ENCODE measurements at regions not wholly inside any gene's neighbourhood (a gene's known extent, or its start where the extent isn't known, plus 50 kb on each side); places are given as distances from the start of the nearest gene placed in this dataset.

DNA sequence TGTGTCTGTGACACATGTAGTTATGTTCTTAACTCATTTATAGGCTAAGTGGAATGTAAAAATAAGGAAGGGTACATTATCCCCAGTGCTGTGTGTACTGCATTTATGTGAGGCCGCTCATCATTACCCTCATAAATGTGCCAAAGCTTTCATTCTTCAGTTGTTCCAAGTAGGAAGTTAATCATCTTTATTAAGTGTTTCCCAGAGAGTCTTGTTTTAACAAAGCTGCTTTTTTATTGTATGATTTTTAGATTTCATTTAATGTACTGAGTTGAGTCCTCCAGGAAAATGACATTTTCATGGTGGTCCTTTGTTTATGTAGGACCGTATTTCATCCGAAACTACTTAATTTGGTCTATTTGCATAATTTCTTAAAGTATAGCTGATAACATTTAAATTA is 379.8 kb downstream of the DLEU7 start:
- H3K9me3 ChIP-seq (ENCODE audit: low read depth, low read length), result no peaks in the 10 kb centered on the region
- H3K36me3 ChIP-seq (ENCODE audit: insufficient read depth, low read length), result no peaks in the 10 kb centered on the region
- H3K4me2 ChIP-seq (ENCODE audit: insufficient read depth, low read length), result no peak overlapping the region
- no peaks in the 10 kb centered on the region for H3K27me3 ChIP-seq (ENCODE audit: insufficient read depth, low read length)
- TF ChIP-seq, protein P1, sequence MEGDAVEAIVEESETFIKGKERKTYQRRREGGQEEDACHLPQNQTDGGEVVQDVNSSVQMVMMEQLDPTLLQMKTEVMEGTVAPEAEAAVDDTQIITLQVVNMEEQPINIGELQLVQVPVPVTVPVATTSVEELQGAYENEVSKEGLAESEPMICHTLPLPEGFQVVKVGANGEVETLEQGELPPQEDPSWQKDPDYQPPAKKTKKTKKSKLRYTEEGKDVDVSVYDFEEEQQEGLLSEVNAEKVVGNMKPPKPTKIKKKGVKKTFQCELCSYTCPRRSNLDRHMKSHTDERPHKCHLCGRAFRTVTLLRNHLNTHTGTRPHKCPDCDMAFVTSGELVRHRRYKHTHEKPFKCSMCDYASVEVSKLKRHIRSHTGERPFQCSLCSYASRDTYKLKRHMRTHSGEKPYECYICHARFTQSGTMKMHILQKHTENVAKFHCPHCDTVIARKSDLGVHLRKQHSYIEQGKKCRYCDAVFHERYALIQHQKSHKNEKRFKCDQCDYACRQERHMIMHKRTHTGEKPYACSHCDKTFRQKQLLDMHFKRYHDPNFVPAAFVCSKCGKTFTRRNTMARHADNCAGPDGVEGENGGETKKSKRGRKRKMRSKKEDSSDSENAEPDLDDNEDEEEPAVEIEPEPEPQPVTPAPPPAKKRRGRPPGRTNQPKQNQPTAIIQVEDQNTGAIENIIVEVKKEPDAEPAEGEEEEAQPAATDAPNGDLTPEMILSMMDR (IDR thresholded peaks at IDR 0.05; ENCODE audit: extremely low read depth, low read depth, low read length), result no peak
- no peaks in the 10 kb centered on the region for H4K20me1 ChIP-seq (ENCODE audit: insufficient read depth, low read length)
- no peak overlapping the region for H3K4me3 ChIP-seq (ENCODE audit: insufficient read depth, low read length)
- no peak for DNase-seq (ENCODE audit: insufficient read length, low spot score, missing footprints)
- no peaks in the 10 kb centered on the region for H3K4me1 ChIP-seq (ENCODE audit: insufficient read depth, low read length)
- H2AFZ ChIP-seq (ENCODE audit: low read length), result no peak overlapping the region
- H3K27ac ChIP-seq (ENCODE audit: low read depth, low read length), result no peak overlapping the region
- no peaks in the 10 kb centered on the region for H3K79me2 ChIP-seq (ENCODE audit: insufficient read depth, low read length)

DNA sequence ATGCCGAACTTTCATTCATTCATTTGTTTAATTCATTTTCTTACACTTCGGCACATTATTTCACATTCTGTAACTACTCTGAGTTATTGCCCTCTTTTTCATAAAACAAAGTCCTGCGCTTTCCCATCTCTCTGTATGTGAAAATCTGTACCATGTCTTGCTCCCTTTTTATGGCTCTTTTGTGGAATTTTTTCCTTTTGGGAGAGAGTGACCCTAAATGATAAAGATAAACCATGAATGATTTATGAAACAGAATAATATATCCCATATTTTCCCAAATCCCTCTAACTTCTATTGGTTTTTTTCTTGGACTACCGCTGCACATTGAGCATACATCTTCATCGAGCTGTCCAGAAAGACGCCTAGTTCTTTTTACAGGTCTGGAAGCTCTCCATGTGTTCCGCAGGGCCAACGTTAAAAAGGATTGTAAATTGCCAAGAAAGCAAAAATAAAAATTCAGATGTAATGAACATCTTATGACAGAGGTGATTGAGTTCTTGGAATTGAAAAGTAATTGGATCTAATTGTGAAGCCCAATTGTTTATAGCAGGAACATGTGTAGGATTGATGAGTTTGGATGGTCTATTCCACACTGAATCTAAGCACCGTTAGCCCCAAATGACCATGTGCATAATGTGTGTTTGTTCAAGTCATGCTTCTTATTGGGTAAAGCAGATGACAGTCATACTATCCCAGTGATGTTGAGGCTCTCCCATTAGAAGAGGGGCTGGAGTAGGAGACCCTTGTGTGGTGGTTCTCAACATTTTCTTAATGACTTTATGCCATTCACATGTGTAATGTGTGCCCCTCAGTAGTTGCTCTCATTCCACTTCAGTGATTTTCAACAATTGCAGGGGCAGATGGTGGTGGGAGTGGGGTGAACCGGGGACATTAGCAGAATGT is 378.9 kb downstream of the DLEU7 start:
- Histone ChIP-seq H3K9me3 (ENCODE audit: low read depth, low read length) (no peaks in the 10 kb centered on the region), H3K4me3 (ENCODE audit: insufficient read depth, low read length) (no peak overlapping the region)

DNA sequence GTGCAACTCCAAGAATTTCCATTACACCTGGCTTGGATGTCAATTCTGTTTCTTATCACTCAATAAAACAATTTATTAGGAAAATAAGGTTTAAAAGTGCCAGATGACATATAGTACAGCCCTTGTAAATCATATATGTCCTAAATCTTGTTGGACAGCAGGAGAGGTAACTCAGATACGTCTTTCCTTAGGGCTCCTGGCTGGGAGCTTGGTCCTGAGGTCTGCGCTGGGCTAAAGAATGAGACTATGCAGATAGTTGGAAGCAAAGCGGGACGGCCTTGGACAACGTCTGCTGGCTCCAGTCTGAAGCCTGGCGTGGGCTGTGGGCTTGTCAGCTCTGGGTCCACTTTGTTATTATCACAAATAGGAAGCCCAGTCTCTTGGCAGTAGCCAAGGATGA is 377.0 kb downstream of the DLEU7 start:
- H3K4me1 ChIP-seq (ENCODE audit: insufficient read depth, low read length), result no peaks in the 10 kb centered on the region
- H3K36me3 ChIP-seq (ENCODE audit: insufficient read depth, low read length), result no peaks in the 10 kb centered on the region
- no peak overlapping the region for H3K4me3 ChIP-seq (ENCODE audit: insufficient read depth, low read length)
- no peak overlapping the region for H3K4me2 ChIP-seq (ENCODE audit: insufficient read depth, low read length)
- no peaks in the 10 kb centered on the region for H3K27me3 ChIP-seq (ENCODE audit: insufficient read depth, low read length)
- H2AFZ ChIP-seq (ENCODE audit: low read length), result no peak overlapping the region
- H3K27ac ChIP-seq (ENCODE audit: low read depth, low read length), result no peak overlapping the region
- no peaks in the 10 kb centered on the region for H3K9me3 ChIP-seq (ENCODE audit: low read depth, low read length)
- H4K20me1 ChIP-seq (ENCODE audit: insufficient read depth, low read length), result no peaks in the 10 kb centered on the region
- no peak for DNase-seq (ENCODE audit: insufficient read length, low spot score, missing footprints)
- TF ChIP-seq, protein P1 (IDR thresholded peaks at IDR 0.05; ENCODE audit: extremely low read depth, low read depth, low read length), result no peak
- H3K79me2 ChIP-seq (ENCODE audit: insufficient read depth, low read length), result no peaks in the 10 kb centered on the region

More for the DNA sequence above, 378.9 kb downstream of the DLEU7 start:
- Histone ChIP-seq H4K20me1 (ENCODE audit: insufficient read depth, low read length) (no peaks in the 10 kb centered on the region), H3K79me2 (ENCODE audit: insufficient read depth, low read length) (no peaks in the 10 kb centered on the region), H3K36me3 (ENCODE audit: insufficient read depth, low read length) (no peaks in the 10 kb centered on the region), H2AFZ (ENCODE audit: low read length) (no peak overlapping the region), H3K4me2 (ENCODE audit: insufficient read depth, low read length) (no peak overlapping the region), H3K4me1 (ENCODE audit: insufficient read depth, low read length) (no peaks in the 10 kb centered on the region), H3K27me3 (ENCODE audit: insufficient read depth, low read length) (no peaks in the 10 kb centered on the region), H3K27ac (ENCODE audit: low read depth, low read length) (no peak overlapping the region)
- TF ChIP-seq, protein P1 (IDR thresholded peaks at IDR 0.05; ENCODE audit: extremely low read depth, low read depth, low read length), result no peak
- DNase-seq (ENCODE audit: insufficient read length, low spot score, missing footprints), result no peak

Data from osteoblast (primary cell).